Glutamatergic neuron (in vitro differentiated cells): ENCODE measurements at regions not wholly inside any gene's neighbourhood (a gene's known extent, or its start where the extent isn't known, plus 50 kb on each side); places are given as distances from the start of the nearest gene placed in this dataset.

Source experiments
- DNase-seq: peaks from one replicate; pipeline ENCODE4 v3.0.0; 2022
- H3K27ac Mint-ChIP-seq: one replicate; pipeline ENCODE4 v1.8.0; 2020; ENCODE audit warnings: mild to moderate bottlenecking, mixed read lengths, inconsistent platforms; ENCODE audit not compliant: unreplicated experiment
- H3K27me3 Mint-ChIP-seq: one replicate; pipeline ENCODE4 v1.8.0; 2020; ENCODE audit warnings: mild to moderate bottlenecking, moderate library complexity, mixed read lengths, inconsistent platforms; ENCODE audit not compliant: unreplicated experiment
- H3K36me3 Mint-ChIP-seq: one replicate; pipeline ENCODE4 v1.8.0; 2020; ENCODE audit warnings: mild to moderate bottlenecking, mixed read lengths, inconsistent platforms; ENCODE audit not compliant: unreplicated experiment
- H3K4me1 Mint-ChIP-seq: one replicate; pipeline ENCODE4 v1.8.0; 2020; ENCODE audit warnings: mild to moderate bottlenecking, low read depth, mixed read lengths, inconsistent platforms; ENCODE audit not compliant: unreplicated experiment
- H3K4me3 Mint-ChIP-seq: one replicate; pipeline ENCODE4 v1.8.0; 2020; ENCODE audit warnings: mild to moderate bottlenecking, mixed read lengths, inconsistent platforms; ENCODE audit not compliant: unreplicated experiment
- H3K9me3 Mint-ChIP-seq: one replicate; pipeline ENCODE4 v1.8.0; 2020; ENCODE audit warnings: mild to moderate bottlenecking, moderate library complexity, mixed read lengths, inconsistent platforms; ENCODE audit not compliant: unreplicated experiment
- TF ChIP-seq, protein P1 (sequence below): fragments of 200-600 bp; sonication (generic); IDR thresholded peaks from one replicate; pipeline ENCODE4 v1.5.0; 2021; ENCODE audit not compliant: partially characterized antibody, unreplicated experiment

GRCh38 chr1:30088594-30088993 is 634.8 kb downstream of the MATN1 start:
- Mint-ChIP-seq H3K4me3 (no peak overlapping the region), H3K36me3 (peaks cover 20% of the 10 kb centered on the region), H3K27ac (no peak overlapping the region), H3K27me3 (peaks cover 11% of the 10 kb centered on the region), H3K4me1 (peaks cover 15% of the 10 kb centered on the region), H3K9me3 (peaks cover 13% of the 10 kb centered on the region)
- TF ChIP-seq, protein P1, sequence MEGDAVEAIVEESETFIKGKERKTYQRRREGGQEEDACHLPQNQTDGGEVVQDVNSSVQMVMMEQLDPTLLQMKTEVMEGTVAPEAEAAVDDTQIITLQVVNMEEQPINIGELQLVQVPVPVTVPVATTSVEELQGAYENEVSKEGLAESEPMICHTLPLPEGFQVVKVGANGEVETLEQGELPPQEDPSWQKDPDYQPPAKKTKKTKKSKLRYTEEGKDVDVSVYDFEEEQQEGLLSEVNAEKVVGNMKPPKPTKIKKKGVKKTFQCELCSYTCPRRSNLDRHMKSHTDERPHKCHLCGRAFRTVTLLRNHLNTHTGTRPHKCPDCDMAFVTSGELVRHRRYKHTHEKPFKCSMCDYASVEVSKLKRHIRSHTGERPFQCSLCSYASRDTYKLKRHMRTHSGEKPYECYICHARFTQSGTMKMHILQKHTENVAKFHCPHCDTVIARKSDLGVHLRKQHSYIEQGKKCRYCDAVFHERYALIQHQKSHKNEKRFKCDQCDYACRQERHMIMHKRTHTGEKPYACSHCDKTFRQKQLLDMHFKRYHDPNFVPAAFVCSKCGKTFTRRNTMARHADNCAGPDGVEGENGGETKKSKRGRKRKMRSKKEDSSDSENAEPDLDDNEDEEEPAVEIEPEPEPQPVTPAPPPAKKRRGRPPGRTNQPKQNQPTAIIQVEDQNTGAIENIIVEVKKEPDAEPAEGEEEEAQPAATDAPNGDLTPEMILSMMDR, result no peak
- no peak for DNase-seq

DNA sequence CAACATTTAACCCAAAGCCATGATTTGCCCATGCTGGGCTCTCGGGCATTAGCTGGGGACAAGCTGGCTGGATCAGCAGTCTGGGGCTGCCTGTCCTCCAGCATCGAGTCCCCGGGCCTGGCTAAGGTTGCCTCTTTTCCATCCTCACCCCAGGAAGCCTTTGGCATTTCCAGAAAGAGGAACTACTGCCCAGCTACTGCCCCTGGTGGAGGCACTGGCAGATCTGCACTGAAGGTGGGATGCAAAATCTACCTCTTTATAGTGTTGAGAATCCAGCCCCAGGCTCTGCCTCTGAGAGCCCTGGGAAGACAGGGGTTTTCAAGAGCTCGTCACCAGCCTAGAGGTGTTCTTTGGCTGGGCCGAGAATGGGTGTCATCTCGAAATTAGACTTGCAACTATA is 635.9 kb downstream of the MATN1 start:
- H3K36me3 Mint-ChIP-seq, result peaks cover 10% of the 10 kb centered on the region
- DNase-seq, result peak; percentile 39
- TF ChIP-seq, protein P1, result peak; percentile 30

DNA sequence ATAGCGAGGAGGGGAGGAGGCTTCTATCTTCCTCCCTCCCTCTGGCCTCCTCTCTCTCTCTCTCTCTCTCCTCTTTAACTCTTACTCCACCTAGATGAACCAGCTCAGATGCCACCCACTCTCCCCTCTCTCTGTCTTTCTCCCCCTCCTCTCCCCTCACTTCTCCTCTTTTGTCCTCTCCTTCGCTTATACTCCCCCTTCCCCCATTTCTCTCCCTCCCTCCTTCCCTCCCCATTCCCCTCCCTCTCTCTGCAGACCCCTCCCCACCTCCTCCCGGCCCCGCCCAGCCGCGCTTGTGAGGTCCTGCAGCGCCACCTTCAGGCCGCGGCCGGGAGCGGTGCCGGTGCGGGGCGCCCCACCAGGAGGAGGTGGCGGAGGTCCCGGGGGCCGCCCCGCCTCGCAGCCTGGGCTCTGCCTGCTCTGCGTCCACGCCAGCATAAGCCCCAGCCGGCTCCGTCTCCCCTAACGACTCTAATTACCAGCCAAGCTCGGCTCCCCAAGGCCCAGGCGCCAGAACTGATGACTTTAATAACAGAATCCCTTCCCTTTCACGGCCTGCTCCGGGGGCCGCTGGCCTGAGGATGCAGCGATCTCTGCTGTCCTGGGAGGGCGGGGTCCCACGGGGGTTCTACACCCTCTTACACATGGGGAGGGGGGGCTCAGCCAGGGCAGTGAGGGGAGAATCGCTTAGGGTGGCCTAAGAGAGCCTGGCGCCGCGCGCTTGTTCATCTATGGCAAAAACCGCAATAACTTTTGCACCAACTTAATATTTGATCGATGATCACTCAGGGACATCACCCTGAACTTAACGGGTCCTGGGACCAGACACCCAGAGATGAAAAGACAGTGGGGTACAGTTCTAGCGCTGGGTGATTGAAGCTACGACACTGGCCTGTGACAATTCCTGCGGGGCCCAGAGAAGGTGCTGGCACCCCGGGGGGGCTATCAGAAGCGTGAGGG is 637.3 kb downstream of the MATN1 start:
- TF ChIP-seq, protein P1, result peak; percentile 86
- peak overlapping the region; percentile 15 for H3K27ac Mint-ChIP-seq

More for the DNA sequence above, 635.9 kb downstream of the MATN1 start:
- H3K4me1 Mint-ChIP-seq, result peaks cover 15% of the 10 kb centered on the region
- H3K9me3 Mint-ChIP-seq, result peaks cover 13% of the 10 kb centered on the region
- H3K27ac Mint-ChIP-seq, result no peak overlapping the region
- no peak overlapping the region for H3K4me3 Mint-ChIP-seq
- H3K27me3 Mint-ChIP-seq, result peaks cover 10% of the 10 kb centered on the region

DNA sequence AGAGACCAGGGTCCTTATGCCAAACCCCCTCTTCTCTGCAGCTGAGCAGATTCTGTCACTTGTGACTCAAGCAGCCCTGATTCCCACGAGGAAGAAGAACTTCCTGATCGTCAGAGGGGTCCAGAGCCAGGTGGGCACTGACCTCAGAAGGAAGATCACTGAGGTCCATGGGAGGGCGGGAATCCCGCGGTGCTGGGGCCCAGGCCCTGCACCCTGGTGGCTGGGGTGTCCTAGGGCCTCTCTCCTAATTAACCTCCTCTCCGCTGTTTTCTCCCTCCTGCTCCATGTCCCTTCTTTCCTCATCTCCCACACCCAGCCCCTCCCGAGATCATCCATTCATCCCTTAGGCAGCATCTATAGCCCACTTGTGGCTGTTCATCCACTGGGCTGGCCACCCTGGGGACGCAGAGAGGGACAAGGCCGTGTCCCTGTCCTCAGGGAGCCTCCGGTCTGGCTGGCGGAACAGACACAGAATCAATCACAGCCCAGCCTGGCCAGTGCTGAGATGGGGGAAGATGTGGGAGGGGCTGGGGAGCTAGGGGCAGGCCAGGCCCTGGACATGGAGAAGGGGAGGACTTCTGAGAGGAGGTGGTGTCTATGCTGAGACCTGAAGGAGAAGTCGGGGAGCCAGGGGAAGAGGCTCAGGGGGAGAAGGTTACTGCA is 638.3 kb downstream of the MATN1 start:
- Mint-ChIP-seq H3K4me3 (no peak overlapping the region), H3K27ac (no peak overlapping the region), H3K4me1 (peaks cover 15% of the 10 kb centered on the region), H3K27me3 (peaks cover 11% of the 10 kb centered on the region), H3K36me3 (no peaks in the 10 kb centered on the region), H3K9me3 (peaks cover 8% of the 10 kb centered on the region)
- no peak for DNase-seq
- TF ChIP-seq, protein P1, result no peak

More for the DNA sequence above, 637.3 kb downstream of the MATN1 start:
- peaks cover 10% of the 10 kb centered on the region for H3K9me3 Mint-ChIP-seq
- peaks cover 11% of the 10 kb centered on the region for H3K27me3 Mint-ChIP-seq
- peaks cover 15% of the 10 kb centered on the region for H3K4me1 Mint-ChIP-seq
- DNase-seq, result peak; percentile 94
- no peak overlapping the region for H3K4me3 Mint-ChIP-seq
- H3K36me3 Mint-ChIP-seq, result no peaks in the 10 kb centered on the region
